ENCODE measurements at regions not wholly inside any gene's neighbourhood (a gene's known extent, or its start where the extent isn't known, plus 50 kb on each side); places are given as distances from the start of the nearest gene placed in this dataset.

DNA sequence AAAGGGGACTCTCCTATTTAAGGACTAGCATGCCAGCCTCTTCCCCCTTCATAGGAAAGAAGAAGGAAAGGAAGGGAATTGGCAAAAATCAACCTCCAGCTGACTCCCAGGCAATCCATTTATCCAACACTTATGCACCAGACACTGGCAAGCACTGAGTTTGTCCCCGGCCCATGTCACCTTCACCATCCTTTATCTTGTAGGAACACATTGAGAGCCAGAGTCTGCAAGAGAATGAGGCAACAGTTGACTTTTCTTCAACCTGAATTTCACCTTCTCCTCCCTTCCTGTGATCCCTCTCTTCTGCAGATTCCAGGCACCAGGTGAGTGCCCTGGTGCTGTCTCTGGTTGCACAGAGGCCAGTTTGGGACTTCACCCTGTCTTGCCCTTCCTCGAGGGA is 264.3 kb upstream of the ECI2 start:
- no peak for DNase-seq (ENCODE audit: low read depth)
- TF ChIP-seq, protein P1, sequence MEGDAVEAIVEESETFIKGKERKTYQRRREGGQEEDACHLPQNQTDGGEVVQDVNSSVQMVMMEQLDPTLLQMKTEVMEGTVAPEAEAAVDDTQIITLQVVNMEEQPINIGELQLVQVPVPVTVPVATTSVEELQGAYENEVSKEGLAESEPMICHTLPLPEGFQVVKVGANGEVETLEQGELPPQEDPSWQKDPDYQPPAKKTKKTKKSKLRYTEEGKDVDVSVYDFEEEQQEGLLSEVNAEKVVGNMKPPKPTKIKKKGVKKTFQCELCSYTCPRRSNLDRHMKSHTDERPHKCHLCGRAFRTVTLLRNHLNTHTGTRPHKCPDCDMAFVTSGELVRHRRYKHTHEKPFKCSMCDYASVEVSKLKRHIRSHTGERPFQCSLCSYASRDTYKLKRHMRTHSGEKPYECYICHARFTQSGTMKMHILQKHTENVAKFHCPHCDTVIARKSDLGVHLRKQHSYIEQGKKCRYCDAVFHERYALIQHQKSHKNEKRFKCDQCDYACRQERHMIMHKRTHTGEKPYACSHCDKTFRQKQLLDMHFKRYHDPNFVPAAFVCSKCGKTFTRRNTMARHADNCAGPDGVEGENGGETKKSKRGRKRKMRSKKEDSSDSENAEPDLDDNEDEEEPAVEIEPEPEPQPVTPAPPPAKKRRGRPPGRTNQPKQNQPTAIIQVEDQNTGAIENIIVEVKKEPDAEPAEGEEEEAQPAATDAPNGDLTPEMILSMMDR (IDR thresholded peaks at IDR 0.05; ENCODE audit: low read depth, low read length), result no peak
- TF ChIP-seq MYC (IDR thresholded peaks at IDR 0.05; ENCODE audit: low read depth, low read length), result no peak
- TF ChIP-seq POLR2A (IDR thresholded peaks at IDR 0.05; ENCODE audit: extremely low read depth, insufficient read length), result no peak
- TF ChIP-seq, protein P2, sequence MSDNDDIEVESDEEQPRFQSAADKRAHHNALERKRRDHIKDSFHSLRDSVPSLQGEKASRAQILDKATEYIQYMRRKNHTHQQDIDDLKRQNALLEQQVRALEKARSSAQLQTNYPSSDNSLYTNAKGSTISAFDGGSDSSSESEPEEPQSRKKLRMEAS (IDR thresholded peaks at IDR 0.05; ENCODE audit: low read depth, low read length), result no peak
- H3K4me3 ChIP-seq (ENCODE audit: low read depth, low read length), result no peak overlapping the region

DNA sequence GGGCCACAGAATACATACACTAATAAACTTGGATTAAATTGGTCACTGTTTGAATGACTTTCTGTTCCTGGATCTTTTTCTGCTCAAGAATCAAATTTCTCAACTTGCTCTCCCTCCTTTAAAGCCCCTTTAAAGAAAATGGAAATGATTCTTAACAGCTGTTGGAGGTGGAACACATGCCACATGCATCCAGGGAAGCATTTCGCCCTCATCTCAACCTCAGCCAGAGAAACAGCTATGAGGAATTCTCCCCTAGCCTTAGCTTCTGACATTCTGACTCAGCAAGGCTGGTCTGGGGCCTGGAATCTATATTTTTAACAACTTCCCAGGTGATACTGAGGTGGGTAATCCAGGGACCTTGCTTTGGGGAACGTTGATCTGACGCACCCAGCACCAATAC is 263.4 kb upstream of the ECI2 start:
- no peak for TF ChIP-seq MYC (IDR thresholded peaks at IDR 0.05; ENCODE audit: low read depth, low read length)
- TF ChIP-seq POLR2A (IDR thresholded peaks at IDR 0.05; ENCODE audit: extremely low read depth, insufficient read length), result no peak
- TF ChIP-seq, protein P2 (IDR thresholded peaks at IDR 0.05; ENCODE audit: low read depth, low read length), result no peak
- TF ChIP-seq, protein P1 (IDR thresholded peaks at IDR 0.05; ENCODE audit: low read depth, low read length), result no peak
- no peak overlapping the region for H3K4me3 ChIP-seq (ENCODE audit: low read depth, low read length)
- DNase-seq (ENCODE audit: low read depth), result no peak

DNA sequence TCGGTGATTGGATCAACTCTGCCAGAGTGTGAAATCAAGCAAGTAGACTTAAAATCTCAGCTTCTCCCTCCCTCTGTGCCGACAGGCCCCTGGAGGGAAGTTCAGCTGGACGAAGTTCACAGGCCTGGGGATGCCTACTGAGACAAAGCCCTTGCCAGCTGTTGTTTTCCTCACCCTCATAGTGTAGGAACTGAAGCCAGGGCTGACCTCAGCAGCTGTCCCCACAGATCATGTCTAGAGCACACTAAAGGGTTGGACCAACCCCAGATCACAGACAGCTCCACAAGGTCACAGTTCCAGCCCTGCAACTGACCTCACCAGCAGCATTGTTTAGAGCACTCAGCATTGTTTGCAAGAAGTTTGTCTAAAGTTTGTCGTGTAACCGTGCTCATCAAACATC is 261.9 kb upstream of the ECI2 start:
- no peak for DNase-seq (ENCODE audit: low read depth)
- no peak overlapping the region for H3K4me3 ChIP-seq (ENCODE audit: low read depth, low read length)
- TF ChIP-seq, protein P1 (IDR thresholded peaks at IDR 0.05; ENCODE audit: low read depth, low read length), result no peak
- TF ChIP-seq POLR2A (IDR thresholded peaks at IDR 0.05; ENCODE audit: extremely low read depth, insufficient read length) (no peak), MYC (IDR thresholded peaks at IDR 0.05; ENCODE audit: low read depth, low read length) (no peak)
- TF ChIP-seq, protein P2 (IDR thresholded peaks at IDR 0.05; ENCODE audit: low read depth, low read length), result no peak

DNA sequence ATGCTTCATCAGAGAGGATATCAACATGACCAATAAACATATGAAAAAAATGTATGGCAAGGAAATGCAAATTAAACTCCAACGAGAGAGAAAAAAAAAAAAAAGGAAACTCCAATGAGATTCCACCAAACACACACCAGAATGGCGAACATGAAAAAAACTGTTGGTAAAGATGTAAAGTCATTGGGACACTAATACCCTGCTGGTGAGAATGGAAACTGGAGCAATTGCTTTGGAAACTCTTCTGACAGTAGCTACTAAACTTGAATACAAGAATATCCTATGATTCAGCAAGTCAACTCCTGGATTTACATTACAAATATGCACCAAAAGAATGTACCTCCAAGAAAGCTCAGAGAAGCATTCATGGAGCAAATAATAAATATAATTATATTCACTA is 260.7 kb upstream of the ECI2 start:
- no peak overlapping the region for H3K4me3 ChIP-seq (ENCODE audit: low read depth, low read length)

DNA sequence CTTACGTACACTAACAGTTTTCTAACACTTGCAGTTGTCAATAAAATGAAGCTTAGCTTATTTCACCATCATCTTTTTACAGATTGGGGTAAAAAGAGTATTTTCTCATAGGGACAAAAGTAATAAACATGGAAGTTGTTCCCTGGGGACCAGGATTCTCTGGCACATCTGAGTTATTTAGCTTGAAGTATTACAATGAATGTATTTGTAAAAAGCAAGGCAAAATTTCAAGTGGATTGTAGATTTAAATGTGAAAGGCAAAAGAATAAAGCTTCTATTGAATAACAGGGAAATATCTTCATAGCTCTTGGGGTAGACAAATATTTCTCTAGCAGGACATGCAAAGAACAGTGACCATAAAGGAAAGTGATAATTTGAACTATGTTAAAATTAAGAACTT is 260.0 kb upstream of the ECI2 start:
- no peak for DNase-seq (ENCODE audit: low read depth)
- H3K4me3 ChIP-seq (ENCODE audit: low read depth, low read length), result no peak overlapping the region
- TF ChIP-seq, protein P1 (IDR thresholded peaks at IDR 0.05; ENCODE audit: low read depth, low read length), result no peak
- TF ChIP-seq POLR2A (IDR thresholded peaks at IDR 0.05; ENCODE audit: extremely low read depth, insufficient read length), result no peak
- TF ChIP-seq, protein P2 (IDR thresholded peaks at IDR 0.05; ENCODE audit: low read depth, low read length), result no peak
- no peak for TF ChIP-seq MYC (IDR thresholded peaks at IDR 0.05; ENCODE audit: low read depth, low read length)

More for the DNA sequence above, 260.7 kb upstream of the ECI2 start:
- TF ChIP-seq, protein P1 (IDR thresholded peaks at IDR 0.05; ENCODE audit: low read depth, low read length), result no peak
- no peak for TF ChIP-seq MYC (IDR thresholded peaks at IDR 0.05; ENCODE audit: low read depth, low read length)
- no peak for TF ChIP-seq POLR2A (IDR thresholded peaks at IDR 0.05; ENCODE audit: extremely low read depth, insufficient read length)
- TF ChIP-seq, protein P2 (IDR thresholded peaks at IDR 0.05; ENCODE audit: low read depth, low read length), result no peak
- DNase-seq (ENCODE audit: low read depth), result no peak

DNA sequence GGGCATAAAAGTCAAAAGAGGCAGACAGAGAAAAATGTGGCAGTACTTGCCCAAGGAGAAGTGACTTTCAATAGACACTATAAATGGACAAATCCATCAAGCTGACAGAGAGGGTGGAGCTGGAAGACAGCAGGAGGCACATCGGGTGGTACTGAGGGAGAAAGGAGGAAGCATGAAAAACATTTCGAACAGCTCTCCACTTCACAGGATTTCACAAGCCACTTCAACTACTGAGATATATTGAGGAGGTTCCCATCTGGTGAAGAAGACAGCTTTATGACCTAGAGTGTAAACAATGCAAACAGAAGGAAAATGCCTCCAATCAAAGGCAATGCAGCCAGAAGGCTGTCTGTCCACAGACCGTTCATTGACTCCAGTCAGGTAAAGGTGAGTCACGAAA is 259.4 kb upstream of the ECI2 start:
- no peak overlapping the region for H3K4me3 ChIP-seq (ENCODE audit: low read depth, low read length)
- TF ChIP-seq, protein P1 (IDR thresholded peaks at IDR 0.05; ENCODE audit: low read depth, low read length), result no peak
- TF ChIP-seq, protein P2 (IDR thresholded peaks at IDR 0.05; ENCODE audit: low read depth, low read length), result no peak
- TF ChIP-seq MYC (IDR thresholded peaks at IDR 0.05; ENCODE audit: low read depth, low read length), result no peak
- no peak for TF ChIP-seq POLR2A (IDR thresholded peaks at IDR 0.05; ENCODE audit: extremely low read depth, insufficient read length)
- peak; percentile 55 for DNase-seq (ENCODE audit: low read depth)
